BJ (cell line): ENCODE measurements at regions not wholly inside any gene's neighbourhood (a gene's known extent, or its start where the extent isn't known, plus 50 kb on each side); places are given as distances from the start of the nearest gene placed in this dataset.

Experiments
- CTCF ChIA-PET: fragments of 350-600 bp; formaldehyde crosslinking; extraction: SDS; loops from one replicate; lab custom pipeline; 2021; ENCODE audit warnings: antibody characterized with exemption, inconsistent platforms; lab: Yijun Ruan, JAX
- POLR2A ChIA-PET: fragments of 300-600 bp; sonication (Branson Sonifier 250); formaldehyde crosslinking; extraction: SDS; loops from one replicate; lab custom pipeline; 2021; ENCODE audit warnings: antibody characterized with exemption; lab: Charles Lee
- DNase-seq: peaks from one replicate; pipeline ENCODE4 v3.0.0-alpha.2; 2011; ENCODE audit warnings: low read depth
- H3K27me3 ChIP-seq: 2 replicates; pipeline ENCODE4 v1.6.0; 2011; ENCODE audit warnings: low read length; ENCODE audit not compliant: control insufficient read depth, insufficient read depth
- H3K36me3 ChIP-seq: 2 replicates; pipeline ENCODE4 v1.5.1; 2011; ENCODE audit warnings: low read length; ENCODE audit not compliant: control insufficient read depth, insufficient read depth
- H3K4me3 ChIP-seq: 2 replicates; pipeline ENCODE4 v1.5.1; 2011; ENCODE audit warnings: low read depth, mild to moderate bottlenecking, control low read depth, low read length
- TF ChIP-seq, protein P1 (sequence below): IDR thresholded peaks from 2 replicates; pipeline ENCODE4 v1.5.1; 2011; ENCODE audit warnings: low read depth, mild to moderate bottlenecking, control low read depth, inconsistent platforms, low read length, moderate library complexity; ENCODE audit not compliant: insufficient read depth

DNA sequence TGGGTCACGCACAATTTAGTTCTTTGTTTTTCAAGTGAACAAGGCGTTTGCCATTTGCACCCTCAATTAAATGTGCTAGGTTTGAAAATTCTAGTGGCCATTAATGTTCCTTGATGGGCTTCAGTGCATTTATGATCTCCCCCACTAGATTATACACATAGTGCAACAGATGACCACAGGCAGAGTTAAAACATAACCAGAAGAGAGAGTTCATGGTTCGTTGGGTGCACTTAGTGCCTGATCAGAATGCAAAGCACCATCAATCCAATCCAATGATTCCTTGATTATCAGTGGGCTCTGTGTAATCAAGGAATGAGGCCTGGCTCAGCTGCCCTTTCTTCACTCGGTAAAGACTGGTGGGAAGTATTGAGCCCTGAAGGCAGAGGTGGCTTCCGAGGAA is 334.5 kb downstream of the PRDM2 start:
- CTCF ChIA-PET, result no interaction called here
- no peak for DNase-seq
- TF ChIP-seq, protein P1, sequence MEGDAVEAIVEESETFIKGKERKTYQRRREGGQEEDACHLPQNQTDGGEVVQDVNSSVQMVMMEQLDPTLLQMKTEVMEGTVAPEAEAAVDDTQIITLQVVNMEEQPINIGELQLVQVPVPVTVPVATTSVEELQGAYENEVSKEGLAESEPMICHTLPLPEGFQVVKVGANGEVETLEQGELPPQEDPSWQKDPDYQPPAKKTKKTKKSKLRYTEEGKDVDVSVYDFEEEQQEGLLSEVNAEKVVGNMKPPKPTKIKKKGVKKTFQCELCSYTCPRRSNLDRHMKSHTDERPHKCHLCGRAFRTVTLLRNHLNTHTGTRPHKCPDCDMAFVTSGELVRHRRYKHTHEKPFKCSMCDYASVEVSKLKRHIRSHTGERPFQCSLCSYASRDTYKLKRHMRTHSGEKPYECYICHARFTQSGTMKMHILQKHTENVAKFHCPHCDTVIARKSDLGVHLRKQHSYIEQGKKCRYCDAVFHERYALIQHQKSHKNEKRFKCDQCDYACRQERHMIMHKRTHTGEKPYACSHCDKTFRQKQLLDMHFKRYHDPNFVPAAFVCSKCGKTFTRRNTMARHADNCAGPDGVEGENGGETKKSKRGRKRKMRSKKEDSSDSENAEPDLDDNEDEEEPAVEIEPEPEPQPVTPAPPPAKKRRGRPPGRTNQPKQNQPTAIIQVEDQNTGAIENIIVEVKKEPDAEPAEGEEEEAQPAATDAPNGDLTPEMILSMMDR, result no peak
- no peaks in the 10 kb centered on the region for H3K36me3 ChIP-seq
- no peak overlapping the region for H3K4me3 ChIP-seq
- H3K27me3 ChIP-seq, result no peaks in the 10 kb centered on the region
- POLR2A ChIA-PET, result no interaction called here

DNA sequence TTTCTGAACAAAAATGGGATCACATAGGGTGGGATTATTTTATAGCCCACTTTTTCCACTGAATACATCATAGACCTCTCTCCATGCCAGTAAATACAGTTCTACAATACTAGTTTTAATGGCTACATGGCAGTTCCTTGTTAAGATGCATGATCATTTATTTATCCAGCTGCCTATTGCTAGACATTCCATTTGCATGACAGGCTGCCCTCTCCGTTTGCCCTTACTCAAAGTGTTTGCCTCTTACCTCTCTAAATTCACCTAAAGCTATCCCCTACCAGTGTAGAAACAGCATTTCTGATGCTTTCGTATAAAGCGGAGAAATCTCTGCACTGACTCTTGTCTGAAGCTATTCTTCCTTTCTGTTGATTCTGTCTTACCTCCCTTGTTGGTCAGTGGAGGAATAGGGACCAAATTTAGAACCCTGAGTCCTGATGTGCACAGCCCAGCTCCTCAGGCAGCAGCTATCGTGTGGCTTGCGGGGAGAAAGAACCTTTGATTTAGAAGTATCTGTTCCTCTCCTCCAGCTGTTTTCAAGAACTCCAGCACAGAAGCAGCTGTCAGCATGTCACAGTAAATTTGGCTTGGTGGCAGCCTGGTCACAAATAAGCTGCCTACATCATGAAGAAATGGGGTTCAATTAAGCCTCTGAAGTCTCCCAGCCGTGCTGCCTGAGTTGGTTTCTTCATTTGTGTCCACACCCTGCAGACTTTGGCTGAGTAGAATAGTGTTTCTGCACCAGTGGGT is 337.3 kb downstream of the PRDM2 start:
- no peak for DNase-seq
- no peaks in the 10 kb centered on the region for H3K27me3 ChIP-seq
- no peaks in the 10 kb centered on the region for H3K36me3 ChIP-seq
- POLR2A ChIA-PET, result no interaction called here
- TF ChIP-seq, protein P1, result no peak
- H3K4me3 ChIP-seq, result no peak overlapping the region
- CTCF ChIA-PET, result no interaction called here

DNA sequence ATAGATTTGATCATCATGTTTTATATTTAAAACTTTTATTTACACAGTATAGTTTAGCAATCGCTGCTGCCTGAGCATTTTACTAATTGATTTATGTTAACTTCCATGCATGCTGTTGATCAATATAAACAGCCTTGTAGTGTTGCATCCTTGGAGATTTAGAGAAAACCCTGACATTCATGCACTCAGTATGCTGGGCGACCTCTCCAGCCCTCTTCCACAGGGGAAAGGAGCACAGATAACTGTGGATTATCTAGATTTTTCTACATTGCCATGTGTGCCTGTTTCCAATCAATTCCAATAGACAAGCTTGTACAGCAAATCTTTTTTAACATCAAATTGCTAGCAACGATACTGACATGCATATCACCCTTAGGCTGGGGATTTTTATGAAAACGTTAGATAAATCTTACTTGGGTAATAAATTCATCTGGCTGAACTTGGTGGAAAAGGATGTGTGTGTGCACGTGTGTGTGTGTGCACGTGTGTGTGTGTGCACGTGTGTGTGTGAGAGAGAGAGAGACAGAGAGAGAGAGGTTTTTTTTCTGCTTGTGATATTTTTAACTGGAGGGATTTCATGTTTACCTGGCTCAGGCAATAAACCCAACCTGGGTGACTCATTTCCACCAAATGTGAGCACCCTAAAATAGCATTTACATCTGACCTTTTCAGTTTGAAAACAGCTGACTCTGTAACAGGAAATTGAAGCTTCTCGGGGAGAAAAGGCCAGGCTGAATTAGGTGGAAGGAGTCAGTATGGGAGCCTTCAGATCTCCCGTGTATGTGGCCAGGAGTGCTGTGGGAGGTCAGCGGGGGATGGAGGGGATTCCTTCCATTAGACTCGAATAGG is 339.8 kb downstream of the PRDM2 start:
- POLR2A ChIA-PET, result no interaction called here

DNA sequence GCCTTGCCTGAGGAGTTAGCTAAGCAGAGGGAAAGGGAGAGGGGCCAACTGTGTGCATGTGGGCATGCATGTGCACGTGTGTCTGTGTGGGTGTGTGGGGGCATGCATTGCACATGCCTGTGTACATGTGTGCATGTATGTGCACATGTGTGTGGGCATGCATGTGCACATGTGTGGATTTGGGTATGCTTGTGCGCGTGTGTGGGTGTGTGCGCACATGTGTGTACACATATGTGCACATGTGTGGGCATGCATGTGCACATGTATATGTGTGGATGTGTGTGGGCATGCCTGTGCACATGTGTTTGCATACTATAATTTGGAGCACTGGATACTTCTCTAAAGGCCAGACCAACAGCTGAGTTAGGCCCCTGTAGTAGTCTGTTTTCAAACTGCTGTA is 350.0 kb downstream of the PRDM2 start:
- TF ChIP-seq, protein P1, result no peak
- Histone ChIP-seq H3K27me3 (no peaks in the 10 kb centered on the region), H3K36me3 (no peaks in the 10 kb centered on the region), H3K4me3 (no peak overlapping the region)
- no peak for DNase-seq
- ChIA-PET CTCF (no interaction called here), POLR2A (no interaction called here)

More for the DNA sequence above, 339.8 kb downstream of the PRDM2 start:
- CTCF ChIA-PET, result no interaction called here
- no peaks in the 10 kb centered on the region for H3K36me3 ChIP-seq
- TF ChIP-seq, protein P1, result no peak
- DNase-seq, result no peak
- no peaks in the 10 kb centered on the region for H3K27me3 ChIP-seq
- H3K4me3 ChIP-seq, result no peak overlapping the region
